ENCODE measurements at regions not wholly inside any gene's neighbourhood (a gene's known extent, or its start where the extent isn't known, plus 50 kb on each side); places are given as distances from the start of the nearest gene placed in this dataset.

DNA sequence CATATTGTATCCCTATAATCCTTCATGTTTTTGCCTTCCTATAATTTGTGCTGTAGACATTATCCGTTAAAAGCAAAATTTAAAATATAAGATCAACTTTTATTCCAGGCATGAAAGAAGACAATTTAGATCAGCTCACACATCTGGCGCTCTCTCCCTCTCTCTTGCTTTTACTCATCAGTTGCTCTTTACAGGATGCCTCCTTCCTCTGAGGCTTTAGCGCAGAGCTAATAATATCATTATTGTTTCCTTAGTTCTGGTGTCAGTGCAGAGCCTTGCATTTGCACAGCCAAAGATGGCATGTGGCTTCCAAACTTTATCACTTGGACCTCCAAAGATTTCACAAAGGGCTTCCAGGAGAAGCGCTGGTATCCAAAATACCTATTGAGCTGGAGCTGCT is 295.1 kb downstream of the FGF9 start:
- H3K4me3 ChIP-seq (ENCODE audit: low read depth, low read length) = no peak overlapping the region
- TF ChIP-seq, protein P1, sequence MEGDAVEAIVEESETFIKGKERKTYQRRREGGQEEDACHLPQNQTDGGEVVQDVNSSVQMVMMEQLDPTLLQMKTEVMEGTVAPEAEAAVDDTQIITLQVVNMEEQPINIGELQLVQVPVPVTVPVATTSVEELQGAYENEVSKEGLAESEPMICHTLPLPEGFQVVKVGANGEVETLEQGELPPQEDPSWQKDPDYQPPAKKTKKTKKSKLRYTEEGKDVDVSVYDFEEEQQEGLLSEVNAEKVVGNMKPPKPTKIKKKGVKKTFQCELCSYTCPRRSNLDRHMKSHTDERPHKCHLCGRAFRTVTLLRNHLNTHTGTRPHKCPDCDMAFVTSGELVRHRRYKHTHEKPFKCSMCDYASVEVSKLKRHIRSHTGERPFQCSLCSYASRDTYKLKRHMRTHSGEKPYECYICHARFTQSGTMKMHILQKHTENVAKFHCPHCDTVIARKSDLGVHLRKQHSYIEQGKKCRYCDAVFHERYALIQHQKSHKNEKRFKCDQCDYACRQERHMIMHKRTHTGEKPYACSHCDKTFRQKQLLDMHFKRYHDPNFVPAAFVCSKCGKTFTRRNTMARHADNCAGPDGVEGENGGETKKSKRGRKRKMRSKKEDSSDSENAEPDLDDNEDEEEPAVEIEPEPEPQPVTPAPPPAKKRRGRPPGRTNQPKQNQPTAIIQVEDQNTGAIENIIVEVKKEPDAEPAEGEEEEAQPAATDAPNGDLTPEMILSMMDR (IDR thresholded peaks at IDR 0.05; ENCODE audit: low read depth, low read length) = no peak

GRCh38 chr13:21967871-21968270 is 297.0 kb downstream of the FGF9 start:
- TF ChIP-seq, protein P1 (IDR thresholded peaks at IDR 0.05; ENCODE audit: low read depth, low read length) = no peak
- no peak overlapping the region for H3K4me3 ChIP-seq (ENCODE audit: low read depth, low read length)

DNA sequence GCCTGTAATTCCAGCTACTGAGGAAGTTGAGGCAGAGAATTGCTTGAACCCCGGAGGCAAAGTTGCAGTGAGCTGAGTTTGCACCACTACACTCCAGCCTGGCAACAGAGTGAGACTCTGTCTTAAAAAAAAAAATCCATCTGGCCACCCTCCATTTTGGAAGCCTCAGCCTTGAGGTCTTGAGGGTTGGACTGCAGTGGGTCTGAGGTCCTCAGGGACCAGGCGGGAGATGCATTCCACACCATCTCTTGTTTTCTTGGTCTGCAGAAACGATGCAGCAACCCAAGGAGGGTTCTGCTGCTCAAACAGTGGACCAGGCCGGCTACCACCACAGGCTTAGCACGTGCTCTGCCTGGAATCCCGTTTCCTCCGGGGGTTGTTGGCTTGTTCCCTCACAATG is 299.3 kb downstream of the FGF9 start:
- no peak overlapping the region for H3K4me3 ChIP-seq (ENCODE audit: low read depth, low read length)
- TF ChIP-seq, protein P1 (IDR thresholded peaks at IDR 0.05; ENCODE audit: low read depth, low read length) = no peak

GRCh38 chr13:21970918-21971317 is 300.0 kb downstream of the FGF9 start:
- TF ChIP-seq, protein P1 (IDR thresholded peaks at IDR 0.05; ENCODE audit: low read depth, low read length) = no peak
- H3K4me3 ChIP-seq (ENCODE audit: low read depth, low read length) = no peak overlapping the region

DNA sequence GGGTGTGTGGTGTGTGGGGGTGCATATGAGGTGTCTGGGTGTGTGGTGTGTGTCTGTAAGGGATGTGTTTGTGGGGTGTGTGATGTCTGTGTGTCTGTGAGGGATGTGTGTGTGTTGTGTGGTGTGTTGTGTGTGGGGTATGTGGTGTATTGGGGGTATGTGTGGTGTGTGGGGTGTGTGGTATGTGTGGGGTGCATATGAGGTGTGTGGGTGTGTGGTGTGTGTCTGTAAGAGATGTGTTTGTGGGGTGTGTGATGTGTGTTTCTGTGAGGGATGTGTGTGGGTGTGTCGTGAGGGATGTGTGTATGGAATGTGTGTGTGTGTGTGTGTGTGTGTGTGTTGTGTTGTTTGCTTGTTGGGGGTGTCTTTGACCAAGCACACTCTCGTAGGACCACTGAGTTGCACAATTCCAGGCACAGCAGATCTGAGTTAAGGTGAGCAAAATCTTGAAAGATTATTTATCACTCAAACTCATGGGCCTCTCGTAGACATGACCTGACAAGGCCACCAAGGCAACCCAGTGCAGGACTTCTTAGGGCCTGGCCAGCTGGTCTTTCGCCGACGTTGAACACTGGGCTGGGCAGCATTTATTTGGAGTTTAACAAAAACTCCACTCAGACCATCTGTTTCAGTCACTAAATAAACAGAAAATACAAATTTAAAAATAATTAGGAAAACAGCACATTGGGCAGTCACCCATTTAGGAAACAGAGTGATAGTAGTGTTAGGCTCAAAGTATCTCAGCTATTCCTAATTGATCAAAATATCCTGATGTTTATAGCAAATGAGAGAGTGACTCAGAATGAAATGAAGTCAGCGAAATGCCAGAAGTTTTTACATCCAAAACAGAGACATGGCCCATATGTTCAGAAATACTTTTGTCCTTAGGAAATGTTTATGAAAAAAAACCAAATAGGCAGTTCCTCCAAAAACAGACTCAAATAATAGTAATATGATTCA is 301.1 kb downstream of the FGF9 start:
- no peak overlapping the region for H3K4me3 ChIP-seq (ENCODE audit: low read depth, low read length)
- TF ChIP-seq, protein P1 (IDR thresholded peaks at IDR 0.05; ENCODE audit: low read depth, low read length) = no peak

DNA sequence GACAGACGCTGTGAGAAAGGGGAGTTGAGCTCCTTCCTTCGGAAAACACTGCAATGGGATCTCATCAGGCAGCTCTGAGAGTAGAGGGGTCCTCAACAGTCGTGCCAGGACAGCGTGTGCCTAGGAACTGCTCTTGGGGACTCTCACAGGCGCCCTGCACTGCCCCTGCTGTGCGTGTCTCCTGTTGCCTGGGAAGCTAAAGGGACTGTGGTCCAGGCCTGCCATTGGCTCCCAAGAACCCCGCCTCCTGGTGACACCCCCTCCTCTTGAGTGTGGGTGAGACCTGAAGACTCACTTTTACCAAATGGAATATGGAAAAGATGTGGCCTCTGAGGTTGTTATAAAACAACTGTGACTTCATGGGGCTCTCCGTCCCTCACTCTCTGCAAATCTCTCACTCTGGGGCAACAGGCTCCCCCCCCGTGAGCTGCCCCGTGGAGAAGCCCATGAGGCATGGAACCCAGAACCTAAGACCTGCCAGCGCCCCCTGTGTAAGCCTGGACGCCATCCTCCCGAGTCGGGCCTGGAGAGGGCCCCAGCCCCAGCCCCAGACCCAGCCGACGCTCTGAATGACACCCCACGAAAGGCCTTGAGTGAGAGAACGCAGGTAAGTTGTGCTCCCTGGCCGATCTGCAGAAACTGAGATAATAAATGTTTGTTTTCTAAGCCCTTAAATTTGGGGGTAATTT is 302.7 kb downstream of the FGF9 start:
- H3K4me3 ChIP-seq (ENCODE audit: low read depth, low read length) = no peak overlapping the region
- TF ChIP-seq, protein P1 (IDR thresholded peaks at IDR 0.05; ENCODE audit: low read depth, low read length) = no peak

DNA sequence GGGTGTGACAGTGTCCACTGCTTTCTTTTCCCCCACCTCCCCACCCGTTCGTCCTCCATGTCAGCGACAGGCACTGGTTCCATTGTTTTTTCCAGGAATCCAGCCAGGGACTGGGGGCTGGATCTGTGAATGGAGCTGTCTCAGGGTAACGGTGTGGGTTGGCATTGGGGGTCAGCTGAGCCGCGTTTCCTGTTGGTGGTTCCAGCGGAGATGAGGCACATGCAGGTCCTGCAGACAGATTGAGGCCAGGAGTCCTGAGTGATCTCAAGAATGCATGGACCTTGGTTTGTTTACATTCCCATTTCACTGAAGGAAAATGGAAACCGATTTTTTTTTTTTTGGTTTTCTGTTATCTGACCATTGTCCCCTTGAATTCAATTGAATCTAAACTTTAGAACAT is 303.9 kb downstream of the FGF9 start:
- no peak overlapping the region for H3K4me3 ChIP-seq (ENCODE audit: low read depth, low read length)
- TF ChIP-seq, protein P1 (IDR thresholded peaks at IDR 0.05; ENCODE audit: low read depth, low read length) = no peak

Data from WI38 (cell line).